ENCODE measurements at regions not wholly inside any gene's neighbourhood (a gene's known extent, or its start where the extent isn't known, plus 50 kb on each side); places are given as distances from the start of the nearest gene placed in this dataset.

GRCh38 chr5:125477586-125477975 lies 731.1 kb upstream of the ZNF608 start:
- no peak for TF ChIP-seq GATA2 (IDR thresholded peaks at IDR 0.05; ENCODE audit: low read depth, low read length)
- no peak for TF ChIP-seq GATA3 (IDR thresholded peaks at IDR 0.05; ENCODE audit: low read depth, low read length)

All from SH-SY5Y (cell line).